HG03025 (cell line): ENCODE measurements at regions not wholly inside any gene's neighbourhood (a gene's known extent, or its start where the extent isn't known, plus 50 kb on each side); places are given as distances from the start of the nearest gene placed in this dataset.
"Not testable (repeated sequence)": the region's sequence is repeated elsewhere in the genome, so short reads cannot be mapped to it uniquely, and the experiment has no call there.

Experiments used
- ATAC-seq: cut with Tn5 transposase; IDR thresholded peaks from one replicate; pipeline ENCODE4 v1.9.1; 2021; ENCODE audit warnings: mild to moderate bottlenecking, moderate library complexity; ENCODE audit not compliant: unreplicated experiment, low FRiP score

DNA sequence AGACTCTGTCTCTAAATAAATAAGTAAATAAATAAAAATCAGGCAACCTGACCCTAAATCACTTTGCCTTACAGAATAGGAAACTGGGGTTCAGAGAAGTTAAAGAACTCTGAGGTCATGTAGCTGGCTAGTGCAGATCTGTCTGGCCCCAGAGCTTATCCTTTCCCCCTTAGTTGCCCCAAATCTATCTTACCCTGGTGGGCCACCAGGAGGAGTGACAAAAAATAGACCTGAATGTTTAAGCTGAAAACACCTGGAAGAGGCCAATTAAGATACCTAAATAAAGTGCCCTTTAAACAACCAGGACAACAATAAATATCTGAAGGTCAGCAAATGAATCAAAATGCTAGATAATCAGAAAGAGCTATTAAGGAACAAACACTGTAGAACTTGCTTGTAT lies 59.7 kb downstream of the TEX35 start:
- ATAC-seq: no peak

DNA sequence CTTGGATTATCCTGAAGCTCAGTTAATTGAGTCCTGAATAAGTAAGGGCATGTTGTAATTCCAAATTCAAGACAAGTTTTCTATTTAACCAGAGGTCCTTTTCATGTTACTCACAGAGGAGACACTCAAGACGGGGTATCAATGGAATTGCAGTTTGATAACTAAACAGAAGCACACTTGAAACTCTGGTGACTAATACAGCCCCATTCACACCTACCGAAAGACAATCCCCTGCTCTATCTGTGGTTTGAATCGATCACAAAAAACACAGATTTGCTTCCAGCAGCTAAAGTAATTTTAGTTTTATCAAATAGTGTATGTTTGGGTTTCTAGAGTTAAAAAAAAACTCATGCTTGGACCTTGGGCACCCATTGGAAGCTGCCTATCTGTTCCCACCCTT lies 60.4 kb downstream of the TEX35 start:
- no peak for ATAC-seq

DNA sequence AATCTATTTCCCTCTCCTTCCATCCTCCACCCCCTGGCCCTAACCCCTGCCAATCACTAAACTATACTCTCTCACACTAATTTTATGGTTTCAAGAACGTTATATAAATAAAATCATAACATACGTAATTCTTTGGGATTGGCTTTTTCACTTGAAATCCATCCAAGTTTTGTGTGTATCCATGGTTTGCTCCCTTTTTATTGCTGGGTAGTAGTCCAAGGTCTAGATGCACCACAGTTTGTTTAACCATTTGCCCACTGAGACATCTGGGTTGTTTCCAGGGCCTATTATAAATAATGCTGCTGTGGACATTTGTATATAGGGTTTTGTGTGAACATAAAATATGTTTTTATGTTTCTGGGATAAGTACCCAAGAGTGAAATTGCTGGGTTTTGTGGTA lies 61.4 kb downstream of the TEX35 start:
- ATAC-seq: no peak

DNA sequence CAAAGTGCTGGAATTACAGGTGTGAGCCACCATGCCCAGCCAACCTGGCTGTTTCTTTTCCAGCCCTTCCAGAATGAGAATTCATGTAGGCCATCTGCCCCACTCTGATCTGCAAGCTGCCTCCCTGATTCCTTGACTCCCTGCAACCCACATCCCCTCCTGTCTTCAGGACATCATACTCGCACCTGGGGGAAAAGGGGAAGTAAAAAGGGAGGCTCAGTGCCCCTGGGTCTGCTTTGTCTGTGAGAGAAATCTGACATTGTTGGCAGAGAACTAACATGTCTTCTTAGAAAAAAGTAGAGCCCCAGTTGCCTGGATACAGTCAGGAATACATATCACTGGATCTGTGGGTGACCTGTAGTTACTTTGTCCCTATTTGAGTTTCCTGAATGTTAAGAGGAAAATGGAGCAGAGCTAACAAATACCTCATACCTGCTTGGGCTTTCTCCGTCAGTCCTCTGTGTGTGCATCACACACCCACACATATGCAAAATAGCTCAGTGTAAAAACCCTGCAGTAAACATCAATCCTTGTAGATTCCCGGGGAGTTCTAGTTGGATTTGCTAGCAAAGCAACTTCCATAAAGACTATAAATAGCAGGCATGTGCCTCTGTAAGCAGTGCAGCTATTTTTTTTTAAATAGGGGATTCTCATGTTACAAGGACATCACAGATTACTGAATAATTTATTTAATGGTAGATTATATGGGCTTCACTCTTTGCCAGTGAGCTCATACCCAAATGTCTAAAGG lies 62.9 kb downstream of the TEX35 start:
- ATAC-seq: no peak

DNA sequence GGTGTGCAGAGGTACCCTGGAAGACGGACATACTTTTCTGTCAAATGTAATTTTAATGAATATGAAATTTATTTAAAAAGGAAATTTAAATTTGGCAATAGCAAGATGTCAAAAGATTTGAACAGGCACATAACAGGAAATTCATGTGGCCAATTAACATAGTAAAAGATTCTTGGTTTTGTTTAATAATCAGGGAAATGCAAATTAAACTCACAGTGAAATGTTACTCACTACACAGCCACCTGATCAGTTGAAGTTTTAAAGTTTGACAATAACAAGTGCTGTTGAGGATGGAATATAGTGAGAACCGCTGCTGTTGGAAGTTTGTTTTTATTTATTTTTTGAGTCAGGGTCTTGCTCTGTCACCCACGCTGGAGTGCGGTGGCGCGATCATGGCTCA lies 63.9 kb downstream of the TEX35 start:
- no peak for ATAC-seq

DNA sequence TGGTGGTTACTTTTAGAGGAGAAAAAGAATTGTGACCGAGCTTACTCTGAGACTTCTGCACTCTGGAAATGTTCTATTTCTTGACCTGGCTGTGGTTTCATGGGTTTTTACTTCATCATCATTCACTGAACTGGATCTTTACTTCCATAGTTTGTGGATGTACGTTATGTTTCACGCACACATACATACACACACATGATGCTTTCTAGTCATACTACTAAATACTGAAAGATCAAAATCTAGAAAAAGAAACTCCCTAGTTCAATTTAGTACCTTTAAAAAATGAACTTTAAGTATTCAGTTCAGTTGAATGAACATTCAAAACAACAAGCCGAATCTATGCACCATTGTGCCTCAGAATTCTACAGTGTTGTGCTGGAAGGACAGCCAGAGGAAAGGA lies 65.0 kb downstream of the TEX35 start:
- no peak for ATAC-seq

DNA sequence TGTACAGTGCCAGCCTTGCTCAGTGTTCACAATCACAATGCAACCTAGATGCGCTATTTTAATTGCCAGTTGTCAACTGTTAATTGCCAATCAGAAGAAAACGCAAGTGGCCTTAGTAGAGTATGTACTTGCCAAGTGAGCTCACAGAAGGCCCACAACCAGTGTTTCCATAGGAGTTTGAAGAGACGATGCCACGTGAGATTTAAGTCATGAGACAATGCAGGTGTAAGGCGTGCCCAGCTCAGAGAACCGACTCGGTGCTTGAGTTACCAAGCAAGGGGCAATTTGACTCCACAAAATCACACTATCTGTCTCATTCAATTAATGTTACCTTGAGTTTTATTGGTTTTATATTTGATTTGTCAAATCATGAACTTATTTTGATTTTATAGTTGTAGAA lies 65.6 kb downstream of the TEX35 start:
- no peak for ATAC-seq

DNA sequence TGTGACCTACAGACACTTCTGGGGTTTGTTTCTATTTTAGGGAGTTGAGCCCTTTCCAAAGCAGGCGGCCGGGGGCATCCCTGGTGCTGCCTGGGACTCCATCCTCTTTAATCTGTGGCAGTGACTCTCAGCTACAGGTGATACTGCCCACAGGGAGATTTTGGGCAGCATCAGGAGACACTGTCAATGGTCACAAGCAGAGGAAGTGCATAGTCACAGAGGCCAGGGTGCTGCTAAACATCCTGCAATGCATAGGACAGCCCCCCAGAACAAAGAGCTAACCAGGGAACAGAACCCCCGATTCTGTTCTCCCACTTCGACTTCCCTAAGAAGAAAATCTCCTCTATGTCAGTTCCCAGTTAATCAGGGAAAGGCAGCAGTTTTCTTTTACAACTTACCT lies 66.2 kb downstream of the TEX35 start:
- no peak for ATAC-seq

DNA sequence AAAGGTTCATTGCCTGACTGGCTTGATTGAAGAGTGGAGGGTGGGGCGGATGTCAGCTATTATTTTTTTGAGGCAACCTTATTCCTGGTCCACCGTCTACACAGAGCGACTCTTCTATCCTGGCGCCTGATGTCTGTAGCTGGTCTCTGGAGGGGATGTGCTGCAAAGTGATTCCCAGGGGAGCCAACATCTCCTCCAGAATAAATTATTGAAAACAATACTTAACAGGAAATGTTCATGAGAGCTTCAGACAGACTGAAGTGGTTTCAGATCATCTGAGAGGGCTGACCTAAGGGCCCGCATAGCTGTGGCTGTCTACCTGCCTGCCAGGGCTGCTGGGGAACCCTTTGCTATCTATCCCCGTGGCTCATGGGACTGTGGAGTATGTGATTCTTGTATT lies 66.7 kb downstream of the TEX35 start:
- ATAC-seq: no peak

DNA sequence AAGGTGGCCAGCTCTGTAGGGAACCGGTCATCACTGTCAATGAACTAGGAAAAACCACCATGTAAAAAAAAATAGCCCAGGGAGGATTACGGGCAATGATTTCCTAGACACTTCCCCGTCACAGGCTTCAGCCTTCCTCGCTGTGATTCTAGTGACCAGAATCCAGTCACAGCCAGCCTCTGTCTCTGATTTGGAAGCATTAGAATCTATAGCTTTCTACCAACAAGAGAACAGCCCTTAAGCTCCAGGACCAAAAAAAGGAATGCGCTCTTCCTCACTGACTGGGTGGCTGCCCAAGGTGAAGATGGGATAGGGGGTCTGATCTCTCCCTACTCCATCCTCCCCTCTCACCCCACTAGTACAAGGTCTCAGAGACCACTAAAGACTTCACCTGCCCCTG lies 67.2 kb downstream of the TEX35 start:
- ATAC-seq: no peak

DNA sequence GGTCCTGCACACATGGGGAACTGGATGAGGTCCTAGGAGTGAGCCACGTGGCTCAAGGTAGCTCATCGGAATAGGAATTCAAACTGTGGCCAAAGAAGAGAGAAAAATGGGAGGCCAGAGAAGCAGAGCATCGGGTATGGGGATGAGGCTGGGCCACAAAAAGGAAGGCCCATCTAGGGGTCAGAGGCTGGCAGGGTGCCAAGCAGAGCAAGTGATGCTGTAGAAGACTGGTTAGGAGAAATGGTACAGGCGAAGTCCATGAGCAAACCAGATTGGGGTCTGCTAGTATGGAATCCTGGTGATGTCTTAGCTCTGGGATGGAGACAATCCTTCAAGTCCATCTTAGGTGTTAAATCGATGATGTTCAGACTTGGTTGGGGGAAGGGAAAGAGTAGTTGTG lies 68.0 kb downstream of the TEX35 start:
- ATAC-seq: no peak

DNA sequence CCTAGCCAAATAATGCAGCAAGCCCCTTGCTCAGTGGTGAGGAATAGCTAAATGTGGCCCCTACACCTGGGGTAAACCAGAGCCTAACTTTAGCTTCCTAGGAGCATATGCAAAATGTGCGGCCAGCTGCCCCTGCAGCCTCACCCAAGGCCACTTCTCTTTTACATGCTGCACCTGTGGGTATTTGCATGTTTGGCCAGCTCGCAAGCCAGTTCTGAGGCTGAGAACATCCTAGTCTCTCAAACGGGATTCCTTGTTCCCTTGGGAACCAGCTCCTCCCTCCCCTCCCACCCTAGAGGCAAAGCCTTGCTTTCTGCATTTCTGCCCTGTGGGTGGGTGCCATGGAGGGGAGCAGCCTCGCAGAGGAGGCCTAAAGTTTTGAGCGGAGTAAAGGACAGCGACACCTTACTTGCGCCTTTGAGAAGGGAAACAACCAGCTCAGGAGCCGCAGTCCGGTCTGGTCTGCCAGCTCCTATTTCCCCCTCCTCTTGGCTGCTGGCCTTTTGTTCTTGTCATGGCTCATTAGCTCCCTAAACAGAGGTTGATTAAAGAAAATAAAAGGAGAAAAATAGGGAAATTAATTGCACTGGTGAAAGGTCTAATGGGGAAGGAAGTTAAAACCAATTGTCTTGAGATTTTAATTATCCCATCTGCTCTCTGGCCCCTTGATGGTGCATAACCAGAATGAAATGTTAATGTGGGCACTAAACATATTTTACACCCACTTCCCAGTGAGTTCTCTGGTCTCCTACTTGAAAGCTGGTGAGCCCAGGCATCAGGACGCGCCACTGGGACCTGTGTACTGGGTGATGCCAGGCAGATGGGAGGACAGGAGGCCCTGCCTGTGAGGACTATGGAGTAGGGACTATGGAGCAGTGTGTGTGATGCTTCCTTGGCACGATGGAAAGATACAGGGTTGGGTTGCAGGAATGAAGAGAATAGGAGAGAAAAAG lies 68.7 kb downstream of the TEX35 start:
- peak; percentile 83 for ATAC-seq

DNA sequence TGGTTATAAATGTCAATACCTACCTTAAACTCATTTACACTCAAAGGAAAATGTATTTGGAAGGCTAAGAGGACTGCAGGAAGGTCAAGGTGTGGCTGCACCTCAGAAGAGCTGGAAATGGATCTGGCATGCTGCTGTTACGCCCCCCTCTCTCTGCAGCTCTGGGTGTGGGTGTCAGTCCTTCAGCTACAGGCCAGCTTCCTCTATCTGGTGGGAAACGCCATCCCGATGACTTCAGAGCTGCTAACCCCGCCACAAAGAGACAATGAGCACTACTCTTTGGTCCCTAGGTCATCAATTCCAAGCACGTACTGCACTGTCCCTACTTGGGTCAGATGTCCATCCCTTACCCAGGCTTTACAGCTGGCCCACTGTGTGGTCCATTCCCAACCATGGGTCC lies 74.2 kb downstream of the TEX35 start:
- ATAC-seq: no peak

DNA sequence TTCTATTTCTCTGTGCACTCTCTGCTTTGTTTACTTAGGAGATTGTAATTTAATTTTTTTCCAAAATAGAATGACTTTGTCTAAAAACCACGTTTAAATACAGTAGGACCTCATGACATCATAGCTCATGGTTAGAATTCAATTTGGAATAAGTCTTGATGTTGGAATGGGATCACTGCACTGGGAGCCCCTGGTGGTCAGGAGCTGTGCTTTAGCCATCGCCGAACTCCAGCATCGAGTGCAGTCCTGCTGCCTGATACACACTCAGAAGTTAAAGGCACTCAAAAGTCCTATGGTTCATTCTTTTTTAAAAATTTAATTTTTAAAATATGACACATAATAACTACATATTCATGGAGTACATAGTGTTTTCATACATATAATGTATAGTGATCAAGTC lies 75.1 kb downstream of the TEX35 start:
- ATAC-seq: no peak

DNA sequence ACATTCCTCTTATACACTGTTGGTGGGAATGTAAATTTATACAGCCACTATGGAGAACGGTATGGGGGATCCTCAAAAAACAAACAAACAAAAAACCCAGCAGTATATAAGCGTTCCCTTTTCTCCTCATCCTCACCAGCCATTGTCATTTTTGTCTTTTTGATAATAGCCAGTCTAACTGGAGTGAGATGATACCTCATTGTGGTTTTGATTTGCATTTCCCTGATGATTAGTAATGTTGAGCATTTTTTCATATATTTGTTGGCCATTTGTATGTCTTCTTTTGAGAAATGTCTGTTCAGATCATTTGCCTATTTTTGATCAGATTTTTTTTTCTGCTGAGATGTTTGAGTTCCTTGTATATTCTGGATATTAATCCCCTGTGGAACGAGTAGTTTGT lies 76.1 kb downstream of the TEX35 start:
- not testable (repeated sequence) for ATAC-seq

DNA sequence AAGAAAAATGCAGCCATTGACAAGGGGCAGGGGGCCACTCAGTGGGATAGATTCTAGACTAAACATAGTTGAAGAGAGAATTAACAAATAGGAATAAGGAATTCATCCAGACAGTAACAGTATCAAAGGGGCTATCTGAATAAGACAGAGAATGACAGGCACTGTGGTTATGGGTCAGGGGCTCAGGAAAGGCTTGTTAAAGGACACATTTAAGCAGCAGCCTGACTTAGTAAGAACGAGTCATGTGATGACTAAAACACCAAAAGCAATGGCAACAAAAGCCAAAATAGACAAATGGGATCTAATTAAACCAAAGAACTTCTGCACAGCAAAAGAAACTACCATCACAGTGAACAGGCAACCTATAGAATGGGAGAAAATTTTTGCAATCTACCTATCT lies 78.9 kb downstream of the TEX35 start:
- not testable (repeated sequence) for ATAC-seq

DNA sequence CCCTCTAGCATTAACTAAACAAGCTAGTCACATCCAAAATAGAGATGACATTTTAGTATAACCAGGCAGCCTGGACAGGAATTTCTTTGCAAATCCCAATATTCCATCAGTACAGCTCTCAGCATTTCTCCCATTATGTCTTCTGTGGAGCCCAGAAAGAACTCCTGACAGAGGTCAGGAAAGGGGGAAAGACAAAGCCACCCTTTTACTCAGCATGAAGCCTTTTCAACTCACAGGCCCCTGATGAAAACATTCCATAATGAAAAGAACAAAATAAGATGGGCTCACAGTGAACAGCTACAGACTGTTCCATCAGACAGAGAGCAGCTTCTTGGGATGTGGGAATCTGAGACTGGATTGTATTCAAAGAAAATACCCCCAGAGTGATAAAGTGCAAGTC lies 80.6 kb downstream of the TEX35 start:
- ATAC-seq: no peak

DNA sequence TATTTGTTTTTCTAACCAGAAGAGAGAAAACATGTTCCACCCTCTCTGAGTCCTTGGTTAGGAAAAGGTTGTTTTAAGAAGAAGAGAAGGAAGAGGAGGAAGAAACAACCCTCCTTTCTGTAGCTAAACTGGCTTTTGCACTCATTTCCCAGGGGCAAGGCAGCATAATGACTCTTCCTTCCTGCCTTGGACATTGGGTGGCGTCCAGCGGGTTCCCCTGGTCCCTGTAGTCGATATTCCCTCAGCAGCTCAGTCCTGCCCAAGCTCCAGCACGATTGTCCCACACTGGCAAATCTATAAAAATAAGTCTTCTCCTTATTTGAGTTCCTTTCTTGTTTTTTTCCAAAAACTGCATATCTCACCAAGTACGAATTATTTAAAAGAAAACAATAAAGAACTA lies 81.2 kb downstream of the TEX35 start:
- no peak for ATAC-seq

DNA sequence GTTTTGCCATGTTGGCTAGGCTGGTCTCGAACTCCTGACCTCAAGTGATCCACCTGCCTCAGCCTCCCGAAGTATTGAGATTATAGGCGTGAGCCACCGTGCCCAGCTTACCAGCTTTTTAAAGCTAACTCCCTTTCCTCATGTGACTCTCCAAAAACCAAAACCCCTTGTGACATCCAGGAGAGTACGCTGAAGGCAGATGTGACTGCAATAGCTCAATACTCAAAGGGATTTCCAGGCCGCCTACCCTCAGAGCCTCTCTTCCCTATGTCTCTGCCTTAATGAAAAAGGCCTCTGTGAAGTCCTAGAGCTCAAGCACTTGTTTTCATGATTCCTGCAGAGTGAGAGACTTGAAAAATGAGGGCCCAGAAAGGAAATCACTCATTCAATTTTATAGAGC lies 82.6 kb downstream of the TEX35 start:
- no peak for ATAC-seq

DNA sequence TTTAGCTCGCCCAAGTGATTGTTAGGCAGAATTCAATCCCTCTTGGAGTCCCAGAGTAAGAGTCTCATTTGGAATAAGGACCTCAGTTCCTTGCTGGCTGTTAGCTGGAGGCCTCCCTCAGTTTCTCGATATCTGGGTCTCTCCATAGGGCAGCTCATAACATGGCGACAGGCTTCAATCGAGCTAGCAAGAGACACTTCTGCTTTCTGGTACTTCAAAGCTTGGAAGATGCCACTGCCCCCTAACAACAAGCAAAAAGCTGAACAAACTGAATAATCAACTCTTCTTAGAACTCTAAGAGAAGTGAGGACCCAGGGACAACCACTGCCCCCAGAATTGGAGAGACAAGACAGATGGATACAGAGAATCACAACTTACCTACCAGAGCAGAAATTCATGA lies 86.2 kb downstream of the TEX35 start:
- ATAC-seq: no peak

DNA sequence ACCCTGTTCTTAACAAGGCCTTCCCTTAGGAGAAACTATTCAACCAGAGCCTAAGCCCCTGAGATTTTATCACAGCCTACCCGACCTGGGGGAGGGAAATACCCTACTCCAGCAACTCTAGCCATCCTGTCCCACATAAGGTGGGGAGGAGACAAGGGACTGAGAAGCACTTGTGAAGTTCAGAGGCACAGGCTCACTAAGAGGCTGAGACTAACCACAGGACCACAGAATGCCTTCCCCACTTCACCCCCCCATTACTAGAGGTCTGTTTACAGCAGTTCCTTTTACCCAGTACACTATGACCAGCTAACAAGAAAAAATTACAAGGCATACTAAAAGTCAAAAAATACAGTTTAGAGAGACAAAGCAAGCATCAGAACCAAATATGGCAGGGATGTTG lies 86.8 kb downstream of the TEX35 start:
- peak; percentile 72 for ATAC-seq

DNA sequence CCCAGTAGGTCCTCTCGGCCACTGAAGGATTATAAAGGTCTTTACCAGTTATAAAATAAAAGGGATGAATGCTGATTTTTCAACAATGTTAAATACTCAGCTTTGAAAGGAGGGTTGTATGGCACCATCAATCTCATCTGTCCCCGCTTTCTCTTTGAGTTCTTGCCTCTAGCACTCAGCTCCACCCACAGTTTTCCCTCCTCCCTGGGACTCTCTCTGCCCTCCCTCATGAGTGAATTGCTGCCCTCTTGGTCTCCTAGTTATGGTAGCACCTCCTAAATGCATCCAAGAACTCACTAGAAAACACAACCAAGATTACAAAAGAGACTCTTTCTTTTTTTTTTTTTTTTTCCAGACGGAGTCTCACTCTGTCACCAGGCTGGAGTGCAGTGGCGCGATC lies 91.0 kb downstream of the TEX35 start:
- no peak for ATAC-seq
